Skeletal muscle satellite cell (primary cell): ENCODE measurements at regions not wholly inside any gene's neighbourhood (a gene's known extent, or its start where the extent isn't known, plus 50 kb on each side); places are given as distances from the start of the nearest gene placed in this dataset.
"Not testable (repeated sequence)": the region's sequence is repeated elsewhere in the genome, so short reads cannot be mapped to it uniquely, and the experiment has no call there.

ENCODE experiments used
- H3K27me3 ChIP-seq: 2 replicates; pipeline ENCODE4 v1.7.0; 2013; ENCODE audit warnings: low read length; ENCODE audit not compliant: control insufficient read depth, insufficient read depth
- H3K36me3 ChIP-seq: 2 replicates; pipeline ENCODE4 v1.7.0; 2013; ENCODE audit warnings: mild to moderate bottlenecking, control low read depth, low read length; ENCODE audit not compliant: insufficient read depth
- H3K4me1 ChIP-seq: 2 replicates; pipeline ENCODE4 v1.7.0; 2013; ENCODE audit warnings: low read length; ENCODE audit not compliant: control insufficient read depth, insufficient read depth
- H3K4me2 ChIP-seq: 2 replicates; pipeline ENCODE4 v1.7.0; 2013; ENCODE audit warnings: mild to moderate bottlenecking, low read length
- H3K4me3 ChIP-seq: 2 replicates; pipeline ENCODE4 v1.7.0; 2013; ENCODE audit warnings: low read length
- H3K9ac ChIP-seq: 2 replicates; pipeline ENCODE4 v1.7.0; 2013; ENCODE audit warnings: mild to moderate bottlenecking, low read depth, low read length, moderate library complexity
- H3K9me3 ChIP-seq: replicated peaks from 2 replicates; pipeline ENCODE4 v1.7.0; 2013; ENCODE audit warnings: mild to moderate bottlenecking, control low read depth, low read length

DNA sequence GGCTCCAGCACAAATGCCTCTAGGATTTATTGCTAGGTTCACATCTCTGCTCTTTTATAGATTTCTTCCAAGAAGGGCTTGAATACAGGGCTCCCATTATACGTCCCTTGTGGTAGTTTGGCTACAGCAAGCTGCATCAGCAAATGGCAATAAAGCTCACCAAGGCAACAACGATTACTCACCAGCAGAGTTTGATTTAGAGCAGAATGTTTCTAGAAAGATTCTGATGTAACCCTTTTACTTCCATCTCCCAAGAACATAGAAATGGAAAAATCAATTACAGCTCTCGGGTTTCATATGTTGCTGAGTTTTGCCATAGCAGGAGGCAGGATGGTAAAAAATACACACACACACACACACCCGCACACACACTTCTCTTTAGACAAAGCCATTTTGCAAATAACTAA, 124.2 kb upstream of the TNPO1 start:
- peaks cover 5% of the 10 kb centered on the region for H3K4me1 ChIP-seq
- H3K9ac ChIP-seq, result no peak overlapping the region
- H3K4me2 ChIP-seq, result no peak overlapping the region
- no peak overlapping the region for H3K4me3 ChIP-seq
- no peaks in the 10 kb centered on the region for H3K36me3 ChIP-seq
- H3K27me3 ChIP-seq, result no peaks in the 10 kb centered on the region
- H3K9me3 ChIP-seq, result no peaks in the 10 kb centered on the region

- H3K9ac ChIP-seq, result no peak overlapping the region
- no peaks in the 10 kb centered on the region for H3K36me3 ChIP-seq
- no peaks in the 10 kb centered on the region for H3K27me3 ChIP-seq
- H3K4me3 ChIP-seq, result no peak overlapping the region
- no peak overlapping the region for H3K4me2 ChIP-seq
- peaks cover 5% of the 10 kb centered on the region for H3K4me1 ChIP-seq
- no peaks in the 10 kb centered on the region for H3K9me3 ChIP-seq
These were observed 124.7 kb upstream of the TNPO1 start for GRCh38 chr5:72691751-72692150.

- Histone ChIP-seq H3K4me2 (no peak overlapping the region), H3K36me3 (no peaks in the 10 kb centered on the region), H3K9ac (no peak overlapping the region), H3K27me3 (no peaks in the 10 kb centered on the region), H3K4me1 (peaks cover 5% of the 10 kb centered on the region), H3K9me3 (no peaks in the 10 kb centered on the region), H3K4me3 (no peak overlapping the region)
These were observed 127.5 kb upstream of the TNPO1 start for GRCh38 chr5:72688916-72689315.

GRCh38 chr5:72687288-72687687, 129.2 kb upstream of the TNPO1 start:
- H3K4me1 ChIP-seq, result no peaks in the 10 kb centered on the region
- H3K4me3 ChIP-seq, result no peak overlapping the region
- no peak overlapping the region for H3K4me2 ChIP-seq
- H3K27me3 ChIP-seq, result no peaks in the 10 kb centered on the region
- H3K9ac ChIP-seq, result no peak overlapping the region
- H3K36me3 ChIP-seq, result no peaks in the 10 kb centered on the region
- peaks cover 3% of the 10 kb centered on the region for H3K9me3 ChIP-seq

- H3K27me3 ChIP-seq, result no peaks in the 10 kb centered on the region
- H3K4me3 ChIP-seq, result no peak overlapping the region
- H3K36me3 ChIP-seq, result no peaks in the 10 kb centered on the region
- H3K9ac ChIP-seq, result no peak overlapping the region
- peaks cover 3% of the 10 kb centered on the region for H3K9me3 ChIP-seq
- no peaks in the 10 kb centered on the region for H3K4me1 ChIP-seq
- no peak overlapping the region for H3K4me2 ChIP-seq
These were observed 133.9 kb upstream of the TNPO1 start for GRCh38 chr5:72682561-72682960.

DNA sequence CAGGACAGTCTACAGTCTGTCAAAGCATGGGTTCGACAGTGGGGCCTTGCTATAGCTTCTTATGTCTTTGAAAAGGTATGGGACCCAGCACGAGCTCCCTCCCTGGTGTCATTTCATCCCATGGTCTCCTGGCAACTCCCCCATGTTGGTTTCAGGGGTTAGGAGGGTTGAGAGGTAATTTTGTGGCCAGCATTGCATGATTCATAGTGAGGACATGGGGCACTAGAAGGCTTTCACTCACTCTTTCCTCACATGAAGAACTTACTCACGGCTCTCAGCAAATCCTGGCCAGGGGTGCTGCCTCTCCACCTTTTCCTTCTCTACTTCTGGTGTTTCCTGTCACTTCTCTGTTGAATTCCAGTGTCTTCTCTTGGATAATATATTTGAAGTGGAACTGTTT, 134.7 kb upstream of the TNPO1 start:
- Histone ChIP-seq H3K4me2 (no peak overlapping the region), H3K27me3 (no peaks in the 10 kb centered on the region)

DNA sequence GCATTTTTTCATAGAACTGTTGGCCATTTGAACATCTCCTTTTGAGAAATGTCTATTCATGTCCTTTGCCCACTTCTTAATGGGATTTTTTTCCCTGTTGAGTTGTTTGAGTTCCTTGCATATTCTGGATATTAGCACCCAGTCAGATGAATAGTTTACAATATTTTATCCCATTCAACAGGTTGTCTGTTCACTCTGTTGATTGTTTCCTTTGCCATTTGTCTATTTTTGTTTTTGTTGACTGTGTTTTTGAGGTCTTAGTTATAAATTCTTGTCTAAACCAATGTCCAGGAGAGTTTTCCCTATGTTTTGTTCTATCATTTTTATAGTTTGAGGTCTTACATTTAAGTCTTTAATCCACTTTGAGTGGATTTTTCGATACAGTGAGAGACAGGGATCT, 139.0 kb upstream of the TNPO1 start:
- H3K4me3 ChIP-seq, result no peak overlapping the region
- H3K36me3 ChIP-seq, result no peaks in the 10 kb centered on the region
- H3K9me3 ChIP-seq, result no peaks in the 10 kb centered on the region
- no peak overlapping the region for H3K4me2 ChIP-seq
- no peaks in the 10 kb centered on the region for H3K4me1 ChIP-seq
- no peaks in the 10 kb centered on the region for H3K27me3 ChIP-seq
- no peak overlapping the region for H3K9ac ChIP-seq

More for the DNA sequence above, 134.7 kb upstream of the TNPO1 start:
- no peak overlapping the region for H3K4me3 ChIP-seq
- H3K9me3 ChIP-seq, result peaks cover 3% of the 10 kb centered on the region
- H3K4me1 ChIP-seq, result no peaks in the 10 kb centered on the region
- no peak overlapping the region for H3K9ac ChIP-seq
- no peaks in the 10 kb centered on the region for H3K36me3 ChIP-seq

- H3K36me3 ChIP-seq, H3K4me3 ChIP-seq, H3K4me1 ChIP-seq, H3K4me2 ChIP-seq, H3K9me3 ChIP-seq, H3K9ac ChIP-seq, H3K27me3 ChIP-seq: not testable (repeated sequence)
These were observed 139.6 kb upstream of the TNPO1 start for GRCh38 chr5:72676831-72677230.

GRCh38 chr5:72673623-72674022, 142.8 kb upstream of the TNPO1 start:
- H3K9ac ChIP-seq, result no peak overlapping the region
- no peaks in the 10 kb centered on the region for H3K27me3 ChIP-seq
- no peaks in the 10 kb centered on the region for H3K9me3 ChIP-seq
- H3K4me2 ChIP-seq, result no peak overlapping the region
- H3K4me1 ChIP-seq, result no peaks in the 10 kb centered on the region
- no peak overlapping the region for H3K4me3 ChIP-seq
- no peaks in the 10 kb centered on the region for H3K36me3 ChIP-seq

DNA sequence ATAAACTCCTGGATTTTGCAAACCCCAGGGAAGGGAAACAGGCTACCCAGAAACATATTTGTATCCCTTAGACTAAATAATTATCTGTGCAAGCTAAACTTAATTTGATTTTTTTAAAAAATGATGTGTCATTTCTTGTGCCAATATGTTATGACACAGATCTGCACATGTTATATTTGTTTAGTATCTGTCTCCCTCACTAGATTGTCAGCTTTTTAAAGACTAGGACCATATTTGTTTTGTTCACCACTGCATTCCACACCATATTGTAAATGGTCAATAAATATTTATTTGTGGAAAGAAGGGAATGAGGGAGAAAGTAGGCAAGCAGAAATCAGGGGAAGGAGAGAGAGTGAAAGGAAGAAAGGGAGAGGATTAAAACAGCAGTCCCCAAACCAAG, 143.3 kb upstream of the TNPO1 start:
- H3K9ac ChIP-seq, result no peak overlapping the region
- H3K36me3 ChIP-seq, result no peaks in the 10 kb centered on the region
- H3K27me3 ChIP-seq, result no peaks in the 10 kb centered on the region
- H3K4me2 ChIP-seq, result no peak overlapping the region
- no peaks in the 10 kb centered on the region for H3K4me1 ChIP-seq
- no peaks in the 10 kb centered on the region for H3K9me3 ChIP-seq
- no peak overlapping the region for H3K4me3 ChIP-seq

- H3K4me1 ChIP-seq, result no peaks in the 10 kb centered on the region
- H3K36me3 ChIP-seq, result no peaks in the 10 kb centered on the region
- no peak overlapping the region for H3K4me3 ChIP-seq
- no peak overlapping the region for H3K9ac ChIP-seq
- H3K4me2 ChIP-seq, result no peak overlapping the region
- H3K9me3 ChIP-seq, result no peaks in the 10 kb centered on the region
- no peaks in the 10 kb centered on the region for H3K27me3 ChIP-seq
These were observed 148.8 kb upstream of the TNPO1 start for GRCh38 chr5:72667708-72668107.

DNA sequence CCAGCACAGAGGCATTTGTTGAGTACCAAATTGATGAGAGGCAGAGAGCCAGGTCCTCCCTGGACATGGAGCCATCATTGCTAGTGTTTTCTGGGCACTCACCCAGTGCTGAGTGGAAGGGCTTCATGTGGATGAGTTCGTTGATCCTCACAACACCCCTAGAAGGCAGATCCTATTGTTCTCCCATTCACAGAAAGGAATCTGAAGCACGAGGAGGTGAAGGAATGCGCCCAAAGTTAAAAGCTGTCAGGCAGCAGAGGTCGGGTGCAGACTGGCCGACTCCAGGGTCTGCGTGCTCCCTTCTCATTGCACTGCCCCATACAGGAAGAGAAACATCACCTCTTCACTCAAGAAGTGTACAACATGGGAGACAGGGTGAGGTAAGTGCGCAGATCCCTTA, 153.5 kb upstream of the TNPO1 start:
- Histone ChIP-seq H3K4me2 (no peak overlapping the region), H3K36me3 (no peaks in the 10 kb centered on the region), H3K27me3 (no peaks in the 10 kb centered on the region), H3K4me3 (no peak overlapping the region), H3K9me3 (no peaks in the 10 kb centered on the region), H3K9ac (no peak overlapping the region), H3K4me1 (no peaks in the 10 kb centered on the region)
